Caco-2 (cell line): ENCODE measurements at regions not wholly inside any gene's neighbourhood (a gene's known extent, or its start where the extent isn't known, plus 50 kb on each side); places are given as distances from the start of the nearest gene placed in this dataset.

Source experiments
- BruUV-seq: library from RNA; stranded (reverse); fragments of 400-500 nt; replicated peaks from 2 replicates; lab custom pipeline; 2021; lab: Mats Ljungman, UMichigan
- CTCF ChIA-PET: fragments of 300-600 bp; sonication (Branson Sonifier 250); formaldehyde crosslinking; loops from one replicate; lab custom pipeline; 2022; ENCODE audit warnings: antibody characterized with exemption; lab: Charles Lee
- POLR2A ChIA-PET: fragments of 300-600 bp; sonication (Branson Sonifier 250); formaldehyde crosslinking; loops from one replicate; lab custom pipeline; 2022; ENCODE audit warnings: antibody characterized with exemption; lab: Charles Lee
- DNase-seq, 2 experiments: peaks; one replicate each; pipeline versions ENCODE4 v3.0.0 to v3.0.0-alpha.2; 2020 to 2022
- H3K27me3 ChIP-seq: replicated peaks from 2 replicates; pipeline ENCODE4 v1.6.0; 2011; ENCODE audit warnings: low read length; ENCODE audit not compliant: control insufficient read depth, insufficient read depth
- H3K36me3 ChIP-seq: 2 replicates; pipeline ENCODE4 v1.5.1; 2011; ENCODE audit warnings: low read length; ENCODE audit not compliant: control insufficient read depth, insufficient read depth
- H3K4me1 ChIP-seq: fragments of 250-450 bp; sonication (Bioruptor Pico); 2 replicates; pipeline ENCODE4 v1.5.1; 2020; ENCODE audit warnings: mild to moderate bottlenecking
- H3K4me3 ChIP-seq: 2 replicates; pipeline ENCODE4 v1.5.1; 2011; ENCODE audit warnings: low read depth, mild to moderate bottlenecking, control low read depth, low read length
- H3K9me3 ChIP-seq: fragments of 250-450 bp; sonication (Bioruptor Pico); 2 replicates; pipeline ENCODE4 v1.5.1; 2020; ENCODE audit warnings: mild to moderate bottlenecking, moderate library complexity
- H3K27ac Mint-ChIP-seq: one replicate; pipeline ENCODE4 v1.8.0; 2022; ENCODE audit warnings: mixed read lengths; ENCODE audit not compliant: unreplicated experiment
- H3K27me3 Mint-ChIP-seq: one replicate; pipeline ENCODE4 v1.8.0; 2022; ENCODE audit warnings: mixed read lengths; ENCODE audit not compliant: insufficient read depth, unreplicated experiment
- H3K36me3 Mint-ChIP-seq: one replicate; pipeline ENCODE4 v1.8.0; 2022; ENCODE audit warnings: mild to moderate bottlenecking, mixed read lengths; ENCODE audit not compliant: insufficient read depth, unreplicated experiment
- H3K4me1 Mint-ChIP-seq: one replicate; pipeline ENCODE4 v1.8.0; 2022; ENCODE audit warnings: low read depth, mixed read lengths; ENCODE audit not compliant: unreplicated experiment
- H3K4me3 Mint-ChIP-seq: one replicate; pipeline ENCODE4 v1.8.0; 2022; ENCODE audit warnings: mild to moderate bottlenecking, moderate library complexity, mixed read lengths; ENCODE audit not compliant: unreplicated experiment
- H3K9me3 Mint-ChIP-seq: one replicate; pipeline ENCODE4 v1.8.0; 2022; ENCODE audit warnings: mixed read lengths; ENCODE audit not compliant: unreplicated experiment
- intact Hi-C: fragments of 100-400 bp; cut with micrococcal nuclease; formaldehyde crosslinking; loops from one replicate; pipeline ENCODE4 v1.10.0; 2022; ENCODE audit not compliant: unreplicated experiment
- TF ChIP-seq, protein P1 (sequence below), 2 experiments: fragments of 200-600 bp in 1 of 2; IDR thresholded peaks; 1 replicate in 1 of 2; 2 replicates in 1 of 2; pipeline versions ENCODE4 v1.5.1 to v1.8.0; 2011 to 2022; ENCODE audit warnings: antibody characterized with exemption in 1 of 2, control low read depth in 1 of 2, inconsistent platforms in 1 of 2, low read depth in 1 of 2, low read length in 1 of 2, mild to moderate bottlenecking in 1 of 2, moderate library complexity in 1 of 2; ENCODE audit not compliant: insufficient read depth in 1 of 2, severe bottlenecking in 1 of 2, unreplicated experiment in 1 of 2

- peaks cover 3% of the 10 kb centered on the region; the same call in 1 of the 2 replicates for H3K36me3 ChIP-seq
- TF ChIP-seq, protein P1, sequence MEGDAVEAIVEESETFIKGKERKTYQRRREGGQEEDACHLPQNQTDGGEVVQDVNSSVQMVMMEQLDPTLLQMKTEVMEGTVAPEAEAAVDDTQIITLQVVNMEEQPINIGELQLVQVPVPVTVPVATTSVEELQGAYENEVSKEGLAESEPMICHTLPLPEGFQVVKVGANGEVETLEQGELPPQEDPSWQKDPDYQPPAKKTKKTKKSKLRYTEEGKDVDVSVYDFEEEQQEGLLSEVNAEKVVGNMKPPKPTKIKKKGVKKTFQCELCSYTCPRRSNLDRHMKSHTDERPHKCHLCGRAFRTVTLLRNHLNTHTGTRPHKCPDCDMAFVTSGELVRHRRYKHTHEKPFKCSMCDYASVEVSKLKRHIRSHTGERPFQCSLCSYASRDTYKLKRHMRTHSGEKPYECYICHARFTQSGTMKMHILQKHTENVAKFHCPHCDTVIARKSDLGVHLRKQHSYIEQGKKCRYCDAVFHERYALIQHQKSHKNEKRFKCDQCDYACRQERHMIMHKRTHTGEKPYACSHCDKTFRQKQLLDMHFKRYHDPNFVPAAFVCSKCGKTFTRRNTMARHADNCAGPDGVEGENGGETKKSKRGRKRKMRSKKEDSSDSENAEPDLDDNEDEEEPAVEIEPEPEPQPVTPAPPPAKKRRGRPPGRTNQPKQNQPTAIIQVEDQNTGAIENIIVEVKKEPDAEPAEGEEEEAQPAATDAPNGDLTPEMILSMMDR (IDR thresholded peaks at IDR 0.05; ENCODE audit: insufficient read depth in 1 of 2, low read depth in 1 of 2, low read length in 1 of 2, severe bottlenecking in 1 of 2, unreplicated experiment in 1 of 2): no peak
- BruUV-seq: no TSS peak
- H3K27me3 ChIP-seq: no peaks in the 10 kb centered on the region
- no peaks in the 10 kb centered on the region for H3K9me3 ChIP-seq
- Mint-ChIP-seq H3K27ac (no peak overlapping the region), H3K4me3 (no peak overlapping the region), H3K27me3 (no peaks in the 10 kb centered on the region), H3K9me3 (no peaks in the 10 kb centered on the region), H3K4me1 (no peaks in the 10 kb centered on the region), H3K36me3 (peaks cover 2% of the 10 kb centered on the region)
- POLR2A ChIA-PET: no interaction called here
- intact Hi-C loops: no loop called here
- no peak overlapping the region for H3K4me3 ChIP-seq
- no peaks in the 10 kb centered on the region for H3K4me1 ChIP-seq
- no peak for DNase-seq
- CTCF ChIA-PET: interaction anchor here (0.7 to 0.8 kb wide), 2 partner anchors 256 to 464 kb away, joined by 3 read pairs; no protein-coding TSS in a partner anchor
Observed at GRCh38 chr11:71066311-71066710, 186.1 kb downstream of the SHANK2 start.

GRCh38 chr11:71065841-71066240, 186.5 kb downstream of the SHANK2 start:
- Histone ChIP-seq H3K4me1 (no peaks in the 10 kb centered on the region), H3K4me3 (no peak overlapping the region), H3K36me3 (peaks cover 3% of the 10 kb centered on the region; the same call in 1 of the 2 replicates), H3K27me3 (no peaks in the 10 kb centered on the region), H3K9me3 (no peaks in the 10 kb centered on the region)
- TF ChIP-seq, protein P1 (IDR thresholded peaks at IDR 0.05; ENCODE audit: insufficient read depth in 1 of 2, low read depth in 1 of 2, low read length in 1 of 2, severe bottlenecking in 1 of 2, unreplicated experiment in 1 of 2): no peak
- Mint-ChIP-seq H3K4me1 (no peaks in the 10 kb centered on the region), H3K4me3 (no peak overlapping the region), H3K36me3 (peaks cover 3% of the 10 kb centered on the region), H3K9me3 (no peaks in the 10 kb centered on the region), H3K27me3 (no peaks in the 10 kb centered on the region), H3K27ac (no peak overlapping the region)
- ChIA-PET POLR2A (no interaction called here), CTCF (no interaction called here)
- DNase-seq: no peak
- no TSS peak for BruUV-seq
- intact Hi-C loops: no loop called here

GRCh38 chr11:71064702-71065515, 187.5 kb downstream of the SHANK2 start:
- no peak overlapping the region for H3K4me3 Mint-ChIP-seq

More at GRCh38 chr11:71064702-71065515, 187.5 kb downstream of the SHANK2 start:
- Mint-ChIP-seq H3K27me3 (no peaks in the 10 kb centered on the region), H3K9me3 (no peaks in the 10 kb centered on the region), H3K27ac (no peak overlapping the region), H3K36me3 (peaks cover 10% of the 10 kb centered on the region), H3K4me1 (no peaks in the 10 kb centered on the region)
- Histone ChIP-seq H3K4me3 (no peak overlapping the region), H3K9me3 (no peaks in the 10 kb centered on the region), H3K4me1 (no peaks in the 10 kb centered on the region), H3K36me3 (peaks cover 1% of the 10 kb centered on the region; the same call in 1 of the 2 replicates), H3K27me3 (no peaks in the 10 kb centered on the region)
- intact Hi-C loops: no loop called here
- no TSS peak for BruUV-seq
- ChIA-PET CTCF (no interaction called here), POLR2A (no interaction called here)
- DNase-seq: no peak
- TF ChIP-seq, protein P1 (IDR thresholded peaks at IDR 0.05; ENCODE audit: insufficient read depth in 1 of 2, low read depth in 1 of 2, low read length in 1 of 2, severe bottlenecking in 1 of 2, unreplicated experiment in 1 of 2): no peak
